H1 (cell line): ENCODE measurements at regions not wholly inside any gene's neighbourhood (a gene's known extent, or its start where the extent isn't known, plus 50 kb on each side); places are given as distances from the start of the nearest gene placed in this dataset.
A peak's percentile ranks its signal among the peaks of the same experiment; 100 is the strongest.

Experiments used
- CTCF ChIA-PET: fragments of 300-600 bp; sonication (Branson Sonifier 250); formaldehyde crosslinking; loops from one replicate; lab custom pipeline; 2021; ENCODE audit not compliant: partially characterized antibody; lab: Charles Lee
- POLR2A ChIA-PET: fragments of 300-600 bp; sonication (Branson Sonifier 250); formaldehyde crosslinking; loops from one replicate; lab custom pipeline; 2021; ENCODE audit warnings: inconsistent platforms; ENCODE audit not compliant: partially characterized antibody; lab: Charles Lee
- DNase-seq, 2 experiments: peaks; one replicate each; pipeline versions ENCODE4 v3.0.0 to v3.0.0-alpha.2; 2010 to 2022; ENCODE audit warnings: low spot score in 2 of 2, low read depth in 1 of 2, mixed read lengths in 1 of 2
- FAIRE-seq: peaks from 2 replicates; lab custom pipeline; 2011; peaks lifted over from hg19 to GRCh38; lab: Jason Lieb, UNC
- H2AFZ ChIP-seq: 2 replicates; pipeline ENCODE4 v1.8.1; 2012; ENCODE audit warnings: low read length, inconsistent platforms
- H2AK5ac ChIP-seq: 2 replicates; pipeline ENCODE4 v1.6.1; 2013; ENCODE audit warnings: low read depth, low read length
- H2BK120ac ChIP-seq: replicated peaks from 2 replicates; pipeline ENCODE3; 2013; ENCODE audit warnings: low read depth, low read length, inconsistent platforms
- H2BK12ac ChIP-seq: 2 replicates; pipeline ENCODE4 v1.6.1; 2013; ENCODE audit warnings: low read depth, low read length
- H2BK15ac ChIP-seq: 2 replicates; pipeline ENCODE4 v1.6.1; 2013; ENCODE audit warnings: low read length
- H2BK20ac ChIP-seq: 2 replicates; pipeline ENCODE4 v1.6.1; 2013; ENCODE audit warnings: low read length
- H2BK5ac ChIP-seq: 2 replicates; pipeline ENCODE4 v1.6.1; 2013; ENCODE audit warnings: low read depth, low read length
- H3K14ac ChIP-seq: 2 replicates; pipeline ENCODE4 v1.6.1; 2013; ENCODE audit warnings: inconsistent platforms; ENCODE audit not compliant: insufficient read length
- H3K18ac ChIP-seq: 2 replicates; pipeline ENCODE4 v1.6.1; 2013; ENCODE audit warnings: low read length; ENCODE audit errors: extremely low read depth
- H3K23ac ChIP-seq: 2 replicates; pipeline ENCODE4 v1.6.1; 2013; ENCODE audit warnings: inconsistent platforms; ENCODE audit not compliant: insufficient read length
- H3K23me2 ChIP-seq: 2 replicates; pipeline ENCODE4 v1.6.1; 2013; ENCODE audit warnings: low read depth, low read length
- H3K27ac ChIP-seq: 2 replicates; pipeline ENCODE4 v1.6.1; 2011; ENCODE audit warnings: low read depth, low read length, inconsistent platforms
- H3K27me3 ChIP-seq, 4 experiments: replicated peaks in 1 of 4; 1 replicate in 1 of 4; 2 replicates in 3 of 4; pipeline versions ENCODE4 v1.6.1 to v1.8.1; 2011 to 2013; ENCODE audit warnings: low read length in 3 of 4, mild to moderate bottlenecking in 3 of 4, inconsistent platforms in 2 of 4, mixed read lengths in 2 of 4, moderate library complexity in 1 of 4; ENCODE audit not compliant: control insufficient read depth in 3 of 4, insufficient read depth in 3 of 4; ENCODE audit errors: extremely low read depth in 1 of 4
- H3K36me3 ChIP-seq, 4 experiments: 2 replicates each; pipeline versions ENCODE4 v1.6.1 to v1.8.1; 2011 to 2013; ENCODE audit warnings: mild to moderate bottlenecking in 4 of 4, low read length in 3 of 4, moderate library complexity in 2 of 4, control low read depth in 1 of 4, inconsistent platforms in 1 of 4; ENCODE audit not compliant: insufficient read depth in 4 of 4, control insufficient read depth in 2 of 4
- H3K4ac ChIP-seq: replicated peaks from 2 replicates; pipeline ENCODE3; 2013; ENCODE audit warnings: low read length, low read depth, mixed read lengths, inconsistent platforms; ENCODE audit not compliant: insufficient read length
- H3K4me1 ChIP-seq, 4 experiments: replicated peaks in 1 of 4; 1 replicate in 1 of 4; 2 replicates in 3 of 4; pipeline versions ENCODE4 v1.6.1 to v1.8.1; 2011 to 2013; ENCODE audit warnings: low read length in 3 of 4, inconsistent platforms in 2 of 4, mixed read lengths in 1 of 4; ENCODE audit not compliant: insufficient read depth in 4 of 4, control insufficient read depth in 3 of 4
- H3K4me2 ChIP-seq, 2 experiments: 2 replicates each; pipeline versions ENCODE4 v1.6.1 to v1.8.1; 2011 to 2013; ENCODE audit warnings: low read depth in 2 of 2, low read length in 2 of 2, control low read depth in 1 of 2, inconsistent platforms in 1 of 2, mild to moderate bottlenecking in 1 of 2; ENCODE audit not compliant: insufficient read depth in 1 of 2
- H3K4me3 ChIP-seq, 4 experiments: fragments of 200-600, 300-600 bp in 1 of 4; sonication (generic), shearing (Covaris generic), sonication (Bioruptor Twin) in 1 of 4; 2 replicates each; pipeline versions ENCODE4 v1.5.1 to v1.8.1; 2011 to 2016; ENCODE audit warnings: low read length in 4 of 4, low read depth in 3 of 4, control low read depth in 2 of 4, inconsistent platforms in 2 of 4, mild to moderate bottlenecking in 2 of 4, mixed read lengths in 1 of 4, moderate library complexity in 1 of 4; ENCODE audit not compliant: insufficient read depth in 2 of 4; ENCODE audit errors: extremely low read depth in 1 of 4
- H3K56ac ChIP-seq: replicated peaks from 2 replicates; pipeline ENCODE3; 2013; ENCODE audit warnings: low read depth, mild to moderate bottlenecking, mixed read lengths, low read length, inconsistent platforms; ENCODE audit not compliant: insufficient read length
- H3K79me1 ChIP-seq: 2 replicates; pipeline ENCODE4 v1.6.1; 2013; ENCODE audit warnings: low read depth, low read length, control low read depth
- H3K79me2 ChIP-seq, 2 experiments: 2 replicates each; pipeline versions ENCODE4 v1.6.1 to v1.8.1; 2012 to 2013; ENCODE audit warnings: low read length in 2 of 2, mild to moderate bottlenecking in 2 of 2, inconsistent platforms in 1 of 2; ENCODE audit not compliant: insufficient read depth in 2 of 2, control insufficient read depth in 1 of 2
- H3K9ac ChIP-seq, 4 experiments: replicated peaks in 1 of 4; 1 replicate in 1 of 4; 2 replicates in 3 of 4; pipeline versions ENCODE4 v1.6.1 to v1.8.1; 2011 to 2013; ENCODE audit warnings: low read depth in 3 of 4, low read length in 3 of 4, control low read depth in 2 of 4, mild to moderate bottlenecking in 2 of 4, moderate library complexity in 2 of 4, inconsistent platforms in 1 of 4; ENCODE audit errors: extremely low read depth in 1 of 4
- H3K9me3 ChIP-seq, 2 experiments: 2 replicates each; pipeline versions ENCODE4 v1.6.1 to v1.8.1; 2012 to 2013; ENCODE audit warnings: mild to moderate bottlenecking in 2 of 2, moderate library complexity in 2 of 2, control low read depth in 1 of 2, inconsistent platforms in 1 of 2, low read depth in 1 of 2, low read length in 1 of 2, mixed read lengths in 1 of 2; ENCODE audit not compliant: insufficient read depth in 2 of 2
- H4K20me1 ChIP-seq, 2 experiments: replicated peaks in 1 of 2; 2 replicates each; pipeline versions ENCODE3 to v1.8.1; 2011 to 2013; ENCODE audit warnings: inconsistent platforms in 2 of 2, low read length in 2 of 2, mild to moderate bottlenecking in 1 of 2; ENCODE audit not compliant: insufficient read depth in 2 of 2, control insufficient read depth in 1 of 2
- H4K5ac ChIP-seq: 2 replicates; pipeline ENCODE4 v1.6.1; 2013; ENCODE audit warnings: low read length, low read depth, mixed read lengths, inconsistent platforms; ENCODE audit not compliant: insufficient read length
- H4K8ac ChIP-seq: 2 replicates; pipeline ENCODE4 v1.8.0; 2013; ENCODE audit warnings: mild to moderate bottlenecking, moderate library complexity, low read length, inconsistent platforms; ENCODE audit not compliant: insufficient read depth; ENCODE audit errors: extremely low read depth
- H4K91ac ChIP-seq: replicated peaks from 2 replicates; pipeline ENCODE3; 2013; ENCODE audit warnings: low read length, mixed read lengths, inconsistent platforms; ENCODE audit not compliant: insufficient read length
- BACH1 ChIP-seq: IDR thresholded peaks from 2 replicates; pipeline ENCODE4 v1.6.1; 2012; ENCODE audit warnings: low read length, improper control_type of control experiment
- BRCA1 ChIP-seq: IDR thresholded peaks from 2 replicates; pipeline ENCODE4 v1.6.1; 2012; ENCODE audit warnings: low read depth, low read length, improper control_type of control experiment
- CHD2 ChIP-seq: IDR thresholded peaks from 2 replicates; pipeline ENCODE4 v1.6.1; 2012; ENCODE audit warnings: low read length, improper control_type of control experiment
- CTBP2 ChIP-seq: IDR thresholded peaks from 2 replicates; pipeline ENCODE4 v1.7.0; 2011; ENCODE audit warnings: borderline replicate concordance, mild to moderate bottlenecking, moderate library complexity, mixed read lengths, low read length; ENCODE audit not compliant: insufficient read depth, insufficient read length
- EP300 ChIP-seq, 2 experiments: IDR thresholded peaks; 1 replicate in 1 of 2; 2 replicates in 1 of 2; pipeline ENCODE4 v1.6.1; 2011 to 2012; ENCODE audit warnings: low read depth in 2 of 2, low read length in 2 of 2, mild to moderate bottlenecking in 2 of 2, borderline replicate concordance in 1 of 2, inconsistent platforms in 1 of 2, moderate library complexity in 1 of 2
- GABPA ChIP-seq: IDR thresholded peaks from 2 replicates; pipeline ENCODE4 v1.6.1; 2011; ENCODE audit warnings: mild to moderate bottlenecking, low read length, moderate library complexity, borderline replicate concordance; ENCODE audit not compliant: insufficient read depth
- KDM1A ChIP-seq: fragments of 200-600, 300-600 bp; sonication (generic); IDR thresholded peaks from 2 replicates; pipeline ENCODE4 v1.7.1; 2016; ENCODE audit warnings: mild to moderate bottlenecking, low read length, borderline replicate concordance
- KDM5A ChIP-seq: fragments of 200-600 bp; IDR thresholded peaks from 2 replicates; pipeline ENCODE4 v1.7.1; 2012; ENCODE audit warnings: mild to moderate bottlenecking, low read length, inconsistent platforms, mixed read lengths
- POU5F1 ChIP-seq: IDR thresholded peaks from 2 replicates; pipeline ENCODE4 v1.6.1; 2011; ENCODE audit warnings: low read depth, mild to moderate bottlenecking, low read length, moderate library complexity
- RAD21 ChIP-seq, 2 experiments: IDR thresholded peaks in 1 of 2; conservative IDR thresholded peaks in 1 of 2; 2 replicates each; pipeline ENCODE4 v1.6.1; 2011; ENCODE audit warnings: low read depth in 2 of 2, low read length in 2 of 2, improper control_type of control experiment in 1 of 2, inconsistent platforms in 1 of 2, mild to moderate bottlenecking in 1 of 2, moderate library complexity in 1 of 2
- SIX5 ChIP-seq: IDR thresholded peaks from 2 replicates; pipeline ENCODE4 v1.6.1; 2011; ENCODE audit warnings: mild to moderate bottlenecking, low read depth, low read length
- SP2 ChIP-seq: IDR thresholded peaks from 2 replicates; pipeline ENCODE4 v1.6.1; 2012; ENCODE audit warnings: mild to moderate bottlenecking, low read length, inconsistent platforms
- WGBS, 2 experiments: shearing (Covaris generic) in 1 of 2; methylation state at CpG; one replicate each; pipeline versions ENCODE4 v1.1.6 to v1.1.7; 2013 to 2015; ENCODE audit warnings: low lambda C conversion rate in 2 of 2, mixed read lengths in 2 of 2, inconsistent platforms in 1 of 2, low coverage in 1 of 2, missing lambda C conversion rate in 1 of 2; ENCODE audit not compliant: insufficient replicate concordance in 2 of 2, insufficient coverage in 1 of 2, insufficient read length in 1 of 2; ENCODE audit errors: extremely low coverage in 1 of 2, missing lambda C conversion rate in 1 of 2; 5-methylcytosine and 5-hydroxymethylcytosine counted together
- TF ChIP-seq, protein P1 (sequence below): IDR thresholded peaks from 2 replicates; pipeline ENCODE4 v1.6.1; 2012; ENCODE audit warnings: inconsistent platforms

DNA sequence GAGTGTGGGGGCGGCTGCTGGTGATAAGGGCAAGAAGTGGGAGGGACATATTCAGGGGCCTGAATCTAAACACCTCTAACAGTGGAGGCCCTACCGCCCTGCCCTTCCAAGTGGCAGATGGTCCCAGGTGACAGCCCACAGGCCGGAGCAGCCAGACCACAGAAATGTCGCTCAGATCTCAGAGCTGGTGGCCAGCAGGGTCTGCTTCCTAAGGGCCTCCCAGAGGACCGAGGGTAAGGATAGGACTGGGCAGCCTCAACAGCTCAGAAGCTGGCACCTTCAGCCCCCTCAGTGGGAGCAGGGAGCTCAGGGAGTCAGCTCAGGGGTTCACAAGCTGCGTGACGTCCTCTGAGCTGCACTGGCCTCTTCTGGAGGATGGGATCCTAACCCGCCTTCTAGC lies 201.8 kb upstream of the ZC3H12A start:
- Histone ChIP-seq H3K36me3 (no peaks in the 10 kb centered on the region), H3K23me2 (no peaks in the 10 kb centered on the region), H3K79me2 (no peaks in the 10 kb centered on the region), H3K4ac (no peak overlapping the region), H3K4me2 (no peak overlapping the region), H3K18ac (no peak overlapping the region), H3K27ac (no peak overlapping the region), H4K8ac (no peak overlapping the region), H3K4me1 (peaks cover 3 to 22% (median 12%) of the 10 kb centered on the region in 4 experiments), H2BK120ac (no peak overlapping the region), H3K9me3 (no peaks in the 10 kb centered on the region), H2BK12ac (peak overlapping the region; percentile 75; the same call in 1 of the 2 replicates), H3K4me3 (no peak overlapping the region), H2BK20ac (peak overlapping the region; percentile 86; the same call in 1 of the 2 replicates), H3K79me1 (no peaks in the 10 kb centered on the region), H2AK5ac (peak overlapping the region; percentile 80; the same call in 1 of the 2 replicates), H3K27me3 (no peaks in the 10 kb centered on the region; a peak in 1 of 7 replicates), H4K91ac (peak overlapping the region; percentile 49), H2BK5ac (no peak overlapping the region), H2AFZ (no peak overlapping the region), H3K9ac (no peak overlapping the region), H3K56ac (no peak overlapping the region), H3K23ac (no peak overlapping the region), H4K20me1 (no peaks in the 10 kb centered on the region), H2BK15ac (0 out of 2 replicates have a peak overlapping the region, but pooled peaks have one; percentile 72), H4K5ac (no peak overlapping the region), H3K14ac (no peak overlapping the region)
- CTCF ChIA-PET = interaction anchor here (0.9 to 5.8 kb wide), 11 partner anchors 7 to 179 kb away, joined by 3 to 41 read pairs (median 4); no protein-coding TSS in a partner anchor
- WGBS, 2 experiments = 88% methylated on average over 8 of the region's 8 CpGs; no CpG with 5 or more reads in 1 of the 2 experiments
- DNase-seq = no peak
- FAIRE-seq = no peak
- POLR2A ChIA-PET = interaction anchor here (1.2 kb wide), 2 partner anchors 18 to 54 kb away, joined by 4 read pairs; no protein-coding TSS in a partner anchor
- TF ChIP-seq CTBP2 = no peak
- TF ChIP-seq, protein P1, sequence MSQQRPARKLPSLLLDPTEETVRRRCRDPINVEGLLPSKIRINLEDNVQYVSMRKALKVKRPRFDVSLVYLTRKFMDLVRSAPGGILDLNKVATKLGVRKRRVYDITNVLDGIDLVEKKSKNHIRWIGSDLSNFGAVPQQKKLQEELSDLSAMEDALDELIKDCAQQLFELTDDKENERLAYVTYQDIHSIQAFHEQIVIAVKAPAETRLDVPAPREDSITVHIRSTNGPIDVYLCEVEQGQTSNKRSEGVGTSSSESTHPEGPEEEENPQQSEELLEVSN = no peak
- TF ChIP-seq RAD21 (IDR thresholded peaks at IDR 0.05 in 1 of 2, conservative IDR thresholded peaks at IDR 0.05 in 1 of 2; ENCODE audit: low read depth in 2 of 2, low read length in 2 of 2) = no peak
- TF ChIP-seq BACH1 = no peak
- TF ChIP-seq GABPA = no peak
- TF ChIP-seq BRCA1 = no peak
- no peak for TF ChIP-seq KDM1A
- no peak for TF ChIP-seq POU5F1
- no peak for TF ChIP-seq SIX5
- TF ChIP-seq EP300 (IDR thresholded peaks at IDR 0.05; ENCODE audit: borderline replicate concordance in 1 of 2, low read depth in 2 of 2, low read length in 2 of 2) = no peak
- TF ChIP-seq CHD2 = no peak
- no peak for TF ChIP-seq KDM5A
- no peak for TF ChIP-seq SP2
